ENCODE measurements at regions not wholly inside any gene's neighbourhood (a gene's known extent, or its start where the extent isn't known, plus 50 kb on each side); places are given as distances from the start of the nearest gene placed in this dataset.

DNA sequence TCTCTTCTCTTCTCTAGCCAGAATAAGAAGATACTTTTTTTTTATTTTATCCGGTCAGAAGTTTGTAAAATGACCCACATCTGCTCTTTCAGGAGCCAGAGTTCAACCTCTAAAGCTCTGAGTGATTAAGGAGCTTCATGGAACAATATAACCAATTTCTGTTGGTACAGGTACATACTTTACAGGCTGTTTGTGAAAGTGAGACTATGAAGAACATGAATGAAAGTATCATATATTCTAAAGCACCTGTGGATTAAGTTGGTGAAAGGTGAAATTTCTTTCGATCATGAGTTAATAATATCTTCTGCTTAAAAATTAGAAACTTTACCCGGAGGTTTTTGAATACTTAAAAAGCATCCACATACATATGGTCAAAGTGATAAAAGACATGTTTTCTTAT lies 65.2 kb downstream of the DMRT2 start:
- Histone ChIP-seq H3K36me3 (no peaks in the 10 kb centered on the region), H3K27ac (no peak overlapping the region), H3K4me1 (no peaks in the 10 kb centered on the region), H3K27me3 (peaks cover 0 to 3% (median 0%) of the 10 kb centered on the region in 3 donors), H3K9me3 (no peaks in the 10 kb centered on the region), H3K4me3 (no peak overlapping the region)
- 75 to 87% (median 81%) methylated on average over 3 of the region's 3 CpGs for WGBS, 5 donors
- intact Hi-C loops (cut with DNase I; ENCODE audit: low total_unique reads): no loop called here
- TF ChIP-seq, protein P1, sequence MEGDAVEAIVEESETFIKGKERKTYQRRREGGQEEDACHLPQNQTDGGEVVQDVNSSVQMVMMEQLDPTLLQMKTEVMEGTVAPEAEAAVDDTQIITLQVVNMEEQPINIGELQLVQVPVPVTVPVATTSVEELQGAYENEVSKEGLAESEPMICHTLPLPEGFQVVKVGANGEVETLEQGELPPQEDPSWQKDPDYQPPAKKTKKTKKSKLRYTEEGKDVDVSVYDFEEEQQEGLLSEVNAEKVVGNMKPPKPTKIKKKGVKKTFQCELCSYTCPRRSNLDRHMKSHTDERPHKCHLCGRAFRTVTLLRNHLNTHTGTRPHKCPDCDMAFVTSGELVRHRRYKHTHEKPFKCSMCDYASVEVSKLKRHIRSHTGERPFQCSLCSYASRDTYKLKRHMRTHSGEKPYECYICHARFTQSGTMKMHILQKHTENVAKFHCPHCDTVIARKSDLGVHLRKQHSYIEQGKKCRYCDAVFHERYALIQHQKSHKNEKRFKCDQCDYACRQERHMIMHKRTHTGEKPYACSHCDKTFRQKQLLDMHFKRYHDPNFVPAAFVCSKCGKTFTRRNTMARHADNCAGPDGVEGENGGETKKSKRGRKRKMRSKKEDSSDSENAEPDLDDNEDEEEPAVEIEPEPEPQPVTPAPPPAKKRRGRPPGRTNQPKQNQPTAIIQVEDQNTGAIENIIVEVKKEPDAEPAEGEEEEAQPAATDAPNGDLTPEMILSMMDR (IDR thresholded peaks at IDR 0.05): no peak
- TF ChIP-seq POLR2A (IDR thresholded peaks at IDR 0.05) (no peak), POLR2AphosphoS5 (IDR thresholded peaks at IDR 0.05) (no peak), EP300 (IDR thresholded peaks at IDR 0.05) (no peak)
- no peak for DNase-seq

DNA sequence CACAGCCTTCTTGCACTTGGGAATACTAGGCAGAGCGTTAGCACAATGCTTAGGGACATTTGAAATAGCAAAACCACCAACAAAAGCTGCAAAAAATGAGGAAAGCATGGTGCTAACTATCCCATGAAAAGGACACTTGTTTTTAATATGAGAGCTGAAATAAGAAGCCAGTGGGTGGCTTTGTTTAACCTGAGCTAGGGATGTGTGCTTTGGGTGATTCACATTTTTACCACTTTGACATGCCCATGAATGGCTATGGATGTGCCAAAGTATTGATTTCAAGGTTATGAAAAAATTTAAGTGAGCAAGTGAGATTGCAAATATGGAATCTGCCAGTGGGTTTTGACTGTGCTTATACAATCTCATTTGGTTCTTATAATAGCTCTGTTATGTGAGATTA lies 67.3 kb downstream of the DMRT2 start:
- DNase-seq: no peak
- Histone ChIP-seq H3K36me3 (no peaks in the 10 kb centered on the region), H3K4me3 (no peak overlapping the region), H3K27ac (no peak overlapping the region), H3K27me3 (peaks cover 0 to 3% (median 0%) of the 10 kb centered on the region in 3 donors), H3K9me3 (no peaks in the 10 kb centered on the region), H3K4me1 (no peaks in the 10 kb centered on the region)
- 63 to 76% (median 69%) methylated on average over 1 of the region's 1 CpG for WGBS, 5 donors
- no peak for TF ChIP-seq EP300 (IDR thresholded peaks at IDR 0.05)
- TF ChIP-seq POLR2AphosphoS5 (IDR thresholded peaks at IDR 0.05): no peak
- TF ChIP-seq, protein P1 (IDR thresholded peaks at IDR 0.05): no peak
- no peak for TF ChIP-seq POLR2A (IDR thresholded peaks at IDR 0.05)
- intact Hi-C loops (cut with DNase I; ENCODE audit: low total_unique reads): no loop called here

DNA sequence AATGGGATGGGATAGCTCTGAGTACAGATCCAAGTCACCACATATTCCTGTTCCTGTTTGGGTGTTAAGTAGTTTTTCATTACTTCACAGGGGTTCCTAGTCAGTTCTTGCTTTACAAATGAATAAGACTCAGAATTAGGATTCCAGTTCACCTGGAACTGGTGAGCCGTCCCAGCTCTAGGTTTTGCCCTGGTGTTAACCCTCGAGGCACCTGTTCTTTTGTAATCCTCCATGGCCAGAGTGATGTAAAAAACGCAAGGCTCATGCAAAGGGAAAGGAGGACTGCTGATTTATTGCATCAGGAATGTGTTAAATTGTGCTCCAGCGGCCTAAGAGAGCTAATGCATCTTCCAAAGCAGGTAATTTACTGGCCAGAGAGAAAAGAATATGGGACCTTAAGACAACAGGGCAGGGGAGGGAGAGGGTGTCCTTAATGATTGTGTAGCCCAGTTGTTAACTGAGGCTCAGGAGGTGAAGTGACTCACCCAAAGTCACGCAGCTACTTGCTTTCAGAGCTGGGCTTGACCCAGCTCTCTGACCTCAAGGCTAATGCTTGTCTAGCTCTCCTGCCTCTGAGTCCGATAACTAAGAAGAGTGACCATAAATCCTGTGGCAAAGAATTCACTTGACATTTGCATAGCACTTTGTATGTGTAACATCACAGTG lies 70.5 kb downstream of the DMRT2 start:
- TF ChIP-seq POLR2A (IDR thresholded peaks at IDR 0.05) (no peak), POLR2AphosphoS5 (IDR thresholded peaks at IDR 0.05) (no peak), EP300 (IDR thresholded peaks at IDR 0.05) (no peak)
- TF ChIP-seq, protein P1 (IDR thresholded peaks at IDR 0.05): no peak
- 24 to 47% (median 40%) methylated on average over 6 of the region's 6 CpGs for WGBS, 5 donors

DNA sequence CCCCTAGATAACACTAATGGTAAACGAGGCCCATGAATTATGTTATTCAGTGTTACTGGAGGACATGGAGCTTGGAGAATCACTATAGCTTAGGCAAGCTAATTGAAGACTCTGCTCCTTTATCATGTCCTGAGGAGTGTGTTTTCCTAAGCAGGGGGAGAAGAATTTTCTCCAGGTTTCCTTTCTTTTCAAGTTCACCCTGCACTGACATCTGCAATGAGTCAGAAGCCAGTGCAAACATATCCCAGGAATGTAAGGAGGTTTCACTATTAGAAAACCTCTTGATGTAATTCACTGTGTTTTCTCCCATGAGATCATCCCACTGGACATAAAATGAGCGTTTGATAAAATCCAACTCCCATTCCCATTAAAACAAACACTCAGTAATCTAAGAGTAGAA lies 75.6 kb downstream of the DMRT2 start:
- H3K27ac ChIP-seq: no peak overlapping the region
- DNase-seq: no peak
- H3K4me1 ChIP-seq: no peaks in the 10 kb centered on the region
- no peak overlapping the region for H3K4me3 ChIP-seq
- intact Hi-C loops (cut with DNase I; ENCODE audit: low total_unique reads): no loop called here
- WGBS, 5 donors: 19 to 40% (median 32%) methylated on average over 2 of the region's 2 CpGs
- no peaks in the 10 kb centered on the region for H3K36me3 ChIP-seq
- H3K27me3 ChIP-seq: no peaks in the 10 kb centered on the region
- TF ChIP-seq EP300 (IDR thresholded peaks at IDR 0.05) (no peak), POLR2A (IDR thresholded peaks at IDR 0.05) (no peak), POLR2AphosphoS5 (IDR thresholded peaks at IDR 0.05) (no peak)
- TF ChIP-seq, protein P1 (IDR thresholded peaks at IDR 0.05): no peak
- peaks cover 0 to 7% (median 0%) of the 10 kb centered on the region in 4 donors for H3K9me3 ChIP-seq

More for the DNA sequence above, 70.5 kb downstream of the DMRT2 start:
- H3K4me3 ChIP-seq: no peak overlapping the region
- H3K27me3 ChIP-seq: peaks cover 0 to 3% (median 0%) of the 10 kb centered on the region in 3 donors
- H3K9me3 ChIP-seq: no peaks in the 10 kb centered on the region
- intact Hi-C loops (cut with DNase I; ENCODE audit: low total_unique reads): no loop called here
- no peak for DNase-seq
- no peaks in the 10 kb centered on the region for H3K36me3 ChIP-seq
- no peak overlapping the region for H3K27ac ChIP-seq
- no peaks in the 10 kb centered on the region for H3K4me1 ChIP-seq

All from stomach (tissue), 8 donors.